Spleen (tissue), 11 donors: ENCODE measurements at regions not wholly inside any gene's neighbourhood (a gene's known extent, or its start where the extent isn't known, plus 50 kb on each side); places are given as distances from the start of the nearest gene placed in this dataset.

ENCODE experiments used
- DNase-seq: peaks from one replicate; pipeline ENCODE4 v3.0.0-alpha.2; 2020
- H3K27ac ChIP-seq, 8 donors: fragments of 200-600 bp; sonication (generic) in 7 of 8; 1 replicate in 4 of 8; 2 replicates in 4 of 8; pipeline versions ENCODE4 v1.5.0 to v1.8.0; 2016 to 2021; ENCODE audit warnings: inconsistent platforms in 4 of 8, mild to moderate bottlenecking in 4 of 8, moderate library complexity in 1 of 8
- H3K27me3 ChIP-seq, 7 donors: fragments of 200-600 bp; sonication (generic) in 6 of 7; replicated peaks in 1 of 7; 1 replicate in 4 of 7; 2 replicates in 3 of 7; pipeline versions ENCODE4 v1.5.0 to v1.8.0; 2016 to 2021; ENCODE audit warnings: inconsistent platforms in 3 of 7, mild to moderate bottlenecking in 1 of 7
- H3K36me3 ChIP-seq, 6 donors: fragments of 200-600 bp; sonication (generic) in 5 of 6; 1 replicate in 4 of 6; 2 replicates in 2 of 6; pipeline versions ENCODE4 v1.5.0 to v1.8.0; 2016 to 2021; ENCODE audit warnings: inconsistent platforms in 2 of 6
- H3K4me1 ChIP-seq, 6 donors: fragments of 200-600 bp; sonication (generic) in 5 of 6; 1 replicate in 3 of 6; 2 replicates in 3 of 6; pipeline versions ENCODE4 v1.5.0 to v1.8.0; 2016 to 2021; ENCODE audit warnings: inconsistent platforms in 3 of 6
- H3K4me3 ChIP-seq, 8 donors: fragments of 200-600 bp; sonication (generic) in 7 of 8; 1 replicate in 4 of 8; 2 replicates in 4 of 8; pipeline versions ENCODE4 v1.5.0 to v1.8.0; 2016 to 2021; ENCODE audit warnings: inconsistent platforms in 4 of 8, mild to moderate bottlenecking in 4 of 8, moderate library complexity in 2 of 8
- H3K9me3 ChIP-seq, 8 donors: fragments of 200-600 bp; sonication (generic) in 7 of 8; 1 replicate in 4 of 8; 2 replicates in 4 of 8; pipeline versions ENCODE4 v1.5.0 to v1.8.0; 2016 to 2021; ENCODE audit warnings: inconsistent platforms in 4 of 8
- CTCF ChIP-seq, 11 experiments: fragments of 200-600 bp in 7 of 11; fragments of 450-650 bp in 4 of 11; sonication (generic) in 4 of 11; IDR thresholded peaks in 8 of 11; conservative IDR thresholded peaks in 3 of 11; 1 replicate in 7 of 11; 2 replicates in 4 of 11; pipeline versions ENCODE4 v1.4.0 to v1.8.0; 2016 to 2021; ENCODE audit warnings: antibody characterized with exemption in 11 of 11, inconsistent platforms in 4 of 11, mild to moderate bottlenecking in 1 of 11
- POLR2A ChIP-seq, 3 donors: fragments of 450-650 bp; IDR thresholded peaks; one replicate each; pipeline ENCODE4 v1.5.1; 2017; ENCODE audit warnings: antibody characterized with exemption in 3 of 3, mild to moderate bottlenecking in 1 of 3
- POLR2AphosphoS5 ChIP-seq, 3 donors: sonication (generic); formaldehyde crosslinking; IDR thresholded peaks; one replicate each; pipeline ENCODE4 v1.5.1; 2017; ENCODE audit warnings: antibody characterized with exemption in 3 of 3
- WGBS, 5 donors: extraction: QIAGEN DNeasy Blood & Tissue Kit in 3 of 5; methylation state at CpG; one replicate each; pipeline versions ENCODE4 v1.1.5 to v1.1.7; 2013 to 2018; 5-methylcytosine and 5-hydroxymethylcytosine counted together
- intact Hi-C: fragments of 100-400 bp; cut with DNase I; formaldehyde crosslinking; loops from one replicate; pipeline ENCODE4 v1.15.0; 2023; ENCODE audit warnings: low total_unique reads
- donor health status: healthy with polysubstance abuse.
- donor health status: DM: no; HTN: no; CAD: no; lungs with moderate emphysema.
- donor health status: DM: no; HTN: no; CAD: no.
- donor health status: Bipolar disorder and iron deficiency.
- donor health status: healthy.
- donor health status: DM: no; HTN: no; CAD: no.
- donor health status: DM: yes; HTN: yes; CAD: no.

GRCh38 chr2:140013545-140014203 lies 1233.5 kb upstream of the NXPH2 start:
- TF ChIP-seq POLR2AphosphoS5 (IDR thresholded peaks at IDR 0.05) (no peak), POLR2A (IDR thresholded peaks at IDR 0.05) (no peak), CTCF (IDR thresholded peaks at IDR 0.05 in 8 of 11, conservative IDR thresholded peaks at IDR 0.05 in 3 of 11) (no peak)
- H3K9me3 ChIP-seq, result peaks cover 0 to 10% (median 0%) of the 10 kb centered on the region in 8 donors
- intact Hi-C loops, result no loop called here
- H3K36me3 ChIP-seq, result no peaks in the 10 kb centered on the region
- no peak overlapping the region for H3K4me3 ChIP-seq
- H3K27ac ChIP-seq, result no peak overlapping the region
- no peaks in the 10 kb centered on the region for H3K4me1 ChIP-seq
- 74 to 83% (median 79%) methylated on average over 3 of the region's 3 CpGs for WGBS, 5 donors
- no peak for DNase-seq
- no peaks in the 10 kb centered on the region for H3K27me3 ChIP-seq

DNA sequence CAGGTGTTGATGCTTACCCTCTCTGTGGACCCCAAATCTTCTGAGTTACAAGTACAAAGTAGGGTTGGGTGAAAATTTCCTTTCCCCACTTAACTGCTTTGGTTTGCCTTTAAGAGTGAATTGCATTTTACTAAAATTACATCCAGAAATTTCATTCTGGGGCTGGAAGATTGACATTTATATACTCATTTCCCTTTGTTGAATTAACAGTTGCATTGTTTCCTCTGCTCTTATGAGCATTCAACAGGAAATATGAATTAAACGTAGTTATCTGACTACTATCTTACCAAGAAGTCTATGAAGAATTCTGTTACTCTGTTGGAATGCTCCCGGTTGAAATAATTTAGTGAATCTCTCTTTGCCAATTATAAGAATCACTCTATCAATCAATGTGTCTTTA lies 1231.1 kb upstream of the NXPH2 start:
- Histone ChIP-seq H3K27ac (no peak overlapping the region), H3K4me3 (no peak overlapping the region), H3K27me3 (no peaks in the 10 kb centered on the region), H3K36me3 (no peaks in the 10 kb centered on the region), H3K9me3 (peaks cover 0 to 10% (median 0%) of the 10 kb centered on the region in 8 donors), H3K4me1 (no peaks in the 10 kb centered on the region)
- DNase-seq, result no peak
- TF ChIP-seq POLR2AphosphoS5 (IDR thresholded peaks at IDR 0.05) (no peak), CTCF (IDR thresholded peaks at IDR 0.05 in 8 of 11, conservative IDR thresholded peaks at IDR 0.05 in 3 of 11) (no peak), POLR2A (IDR thresholded peaks at IDR 0.05) (no peak)
- intact Hi-C loops, result no loop called here
- WGBS, 5 donors, result 54 to 66% (median 61%) methylated on average over 2 of the region's 2 CpGs

DNA sequence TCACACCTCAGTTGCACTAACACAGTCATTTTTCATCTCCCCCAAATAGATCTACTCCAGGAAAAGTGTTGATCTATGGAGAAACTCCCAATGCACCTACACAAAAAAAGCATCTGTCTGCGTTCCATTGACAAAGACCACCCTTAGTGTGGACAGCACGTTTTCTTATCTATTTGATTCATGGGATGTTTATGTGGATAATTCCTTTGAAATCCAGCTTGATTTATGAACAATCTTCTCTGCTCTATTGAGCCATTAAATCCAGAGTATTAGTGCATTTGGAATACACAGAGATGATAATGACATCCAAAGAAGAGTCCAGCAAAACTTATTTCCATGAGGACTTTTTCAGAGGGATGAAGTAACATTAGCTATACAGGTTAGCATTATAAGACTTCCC lies 1221.9 kb upstream of the NXPH2 start:
- TF ChIP-seq CTCF (IDR thresholded peaks at IDR 0.05 in 8 of 11, conservative IDR thresholded peaks at IDR 0.05 in 3 of 11) (no peak), POLR2AphosphoS5 (IDR thresholded peaks at IDR 0.05) (no peak), POLR2A (IDR thresholded peaks at IDR 0.05) (no peak)
- Histone ChIP-seq H3K4me3 (no peak overlapping the region), H3K9me3 (no peaks in the 10 kb centered on the region), H3K4me1 (no peaks in the 10 kb centered on the region), H3K27ac (no peak overlapping the region), H3K36me3 (no peaks in the 10 kb centered on the region), H3K27me3 (no peaks in the 10 kb centered on the region)
- WGBS, 5 donors, result 47 to 60% (median 51%) methylated on average over 2 of the region's 2 CpGs
- intact Hi-C loops, result no loop called here
- no peak for DNase-seq

DNA sequence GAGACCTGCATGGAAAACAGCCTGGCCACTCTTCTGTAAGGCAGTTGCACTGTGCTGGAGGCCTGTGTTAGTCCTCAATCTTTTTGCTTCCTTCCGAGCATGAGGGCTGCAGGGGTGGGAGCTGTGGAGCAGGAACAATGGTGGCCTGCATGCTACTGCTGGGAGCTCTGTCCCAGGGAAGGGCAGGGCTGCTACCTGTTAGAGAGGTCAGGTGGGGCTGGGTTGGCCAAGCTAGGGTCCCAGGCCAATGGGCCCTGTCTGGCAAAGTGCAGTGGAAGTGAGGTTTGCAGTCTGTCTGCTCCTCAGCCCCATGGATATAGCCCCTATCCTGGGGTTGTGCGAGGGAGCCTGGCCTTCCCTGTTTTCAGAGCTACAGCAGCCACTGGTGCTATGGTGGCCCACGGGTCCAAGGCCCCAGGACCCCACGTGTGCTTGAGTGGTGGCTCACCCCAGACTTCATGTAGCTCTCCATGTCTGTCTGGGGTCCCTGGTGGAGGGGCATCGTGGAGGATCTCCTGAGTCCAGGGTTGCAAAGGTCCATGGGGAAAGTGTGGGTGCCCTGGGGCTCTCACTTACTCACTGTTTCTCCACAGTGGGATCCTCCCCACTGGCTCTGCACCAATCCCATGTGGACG lies 1212.6 kb upstream of the NXPH2 start:
- Histone ChIP-seq H3K27me3 (no peaks in the 10 kb centered on the region), H3K9me3 (peaks cover 0 to 46% (median 15%) of the 10 kb centered on the region in 8 donors), H3K4me3 (no peak overlapping the region), H3K27ac (no peak overlapping the region), H3K36me3 (no peaks in the 10 kb centered on the region), H3K4me1 (no peaks in the 10 kb centered on the region)
- WGBS, 5 donors, result 71 to 97% (median 80%) methylated on average over 5 to 6 of the region's 6 CpGs
- peak; percentile 33 for DNase-seq
- TF ChIP-seq POLR2AphosphoS5 (IDR thresholded peaks at IDR 0.05) (no peak), CTCF (IDR thresholded peaks at IDR 0.05 in 8 of 11, conservative IDR thresholded peaks at IDR 0.05 in 3 of 11) (no peak), POLR2A (IDR thresholded peaks at IDR 0.05) (no peak)
- intact Hi-C loops, result no loop called here
